ENCODE measurements at regions not wholly inside any gene's neighbourhood (a gene's known extent, or its start where the extent isn't known, plus 50 kb on each side); places are given as distances from the start of the nearest gene placed in this dataset.

GRCh38 chr2:220452561-220452960 is 825.1 kb downstream of the SLC4A3 start:
- peaks cover 2% of the 10 kb centered on the region for H3K9me3 Mint-ChIP-seq
- no peak overlapping the region for H3K4me3 Mint-ChIP-seq
- no peaks in the 10 kb centered on the region for H3K36me3 Mint-ChIP-seq
- H3K27ac Mint-ChIP-seq: no peak overlapping the region
- ATAC-seq (ENCODE audit: low read depth) (no peak), DNase-seq (ENCODE audit: low spot score in 2 of 2) (no peak)
- peaks cover 10% of the 10 kb centered on the region for H3K27me3 Mint-ChIP-seq
- H3K4me1 Mint-ChIP-seq: no peaks in the 10 kb centered on the region

- H3K27ac Mint-ChIP-seq: no peak overlapping the region
- ATAC-seq (ENCODE audit: low read depth) (no peak), DNase-seq (ENCODE audit: low spot score in 2 of 2) (no peak)
- H3K4me1 Mint-ChIP-seq: no peaks in the 10 kb centered on the region
- H3K4me3 Mint-ChIP-seq: no peak overlapping the region
- peaks cover 2% of the 10 kb centered on the region for H3K9me3 Mint-ChIP-seq
- peaks cover 10% of the 10 kb centered on the region for H3K27me3 Mint-ChIP-seq
- H3K36me3 Mint-ChIP-seq: no peaks in the 10 kb centered on the region
Observed at GRCh38 chr2:220455351-220455990, 828.0 kb downstream of the SLC4A3 start.

- Mint-ChIP-seq H3K4me3 (no peak overlapping the region), H3K9me3 (peaks cover 2% of the 10 kb centered on the region), H3K27ac (no peak overlapping the region), H3K4me1 (no peaks in the 10 kb centered on the region), H3K36me3 (no peaks in the 10 kb centered on the region), H3K27me3 (peaks cover 7% of the 10 kb centered on the region)
- ATAC-seq (ENCODE audit: low read depth): no peak
- no peak for DNase-seq (ENCODE audit: low spot score in 2 of 2)
Observed at GRCh38 chr2:220458051-220458450, 830.6 kb downstream of the SLC4A3 start.

GRCh38 chr2:220460257-220460985 is 833.0 kb downstream of the SLC4A3 start:
- no peak overlapping the region for H3K27ac Mint-ChIP-seq
- H3K27me3 Mint-ChIP-seq: peaks cover 3% of the 10 kb centered on the region
- ATAC-seq (ENCODE audit: low read depth): no peak
- no peak for DNase-seq (ENCODE audit: low spot score in 2 of 2)
- no peaks in the 10 kb centered on the region for H3K4me1 Mint-ChIP-seq
- H3K9me3 Mint-ChIP-seq: peaks cover 2% of the 10 kb centered on the region
- H3K36me3 Mint-ChIP-seq: no peaks in the 10 kb centered on the region
- no peak overlapping the region for H3K4me3 Mint-ChIP-seq

- H3K9me3 Mint-ChIP-seq: peaks cover 2% of the 10 kb centered on the region
- no peak overlapping the region for H3K4me3 Mint-ChIP-seq
Observed at GRCh38 chr2:220463876-220464275, 836.4 kb downstream of the SLC4A3 start.

GRCh38 chr2:220465700-220466099 is 838.3 kb downstream of the SLC4A3 start:
- DNase-seq (ENCODE audit: low spot score in 2 of 2) (no peak), ATAC-seq (ENCODE audit: low read depth) (no peak)
- Mint-ChIP-seq H3K36me3 (no peaks in the 10 kb centered on the region), H3K9me3 (peaks cover 2% of the 10 kb centered on the region), H3K4me3 (no peak overlapping the region), H3K27me3 (no peaks in the 10 kb centered on the region), H3K27ac (no peak overlapping the region), H3K4me1 (no peaks in the 10 kb centered on the region)

More at GRCh38 chr2:220463876-220464275, 836.4 kb downstream of the SLC4A3 start:
- no peaks in the 10 kb centered on the region for H3K27me3 Mint-ChIP-seq
- no peak for ATAC-seq (ENCODE audit: low read depth)
- no peak overlapping the region for H3K27ac Mint-ChIP-seq
- H3K36me3 Mint-ChIP-seq: no peaks in the 10 kb centered on the region
- DNase-seq (ENCODE audit: low spot score in 2 of 2): no peak
- no peaks in the 10 kb centered on the region for H3K4me1 Mint-ChIP-seq

GRCh38 chr2:220466251-220466691 is 838.8 kb downstream of the SLC4A3 start:
- H3K27me3 Mint-ChIP-seq: no peaks in the 10 kb centered on the region
- DNase-seq (ENCODE audit: low spot score in 2 of 2): no peak

GRCh38 chr2:220469201-220469600 is 841.8 kb downstream of the SLC4A3 start:
- no peaks in the 10 kb centered on the region for H3K27me3 Mint-ChIP-seq
- H3K9me3 Mint-ChIP-seq: peaks cover 4% of the 10 kb centered on the region
- no peaks in the 10 kb centered on the region for H3K36me3 Mint-ChIP-seq
- no peak for ATAC-seq (ENCODE audit: low read depth)
- no peak overlapping the region for H3K27ac Mint-ChIP-seq
- H3K4me1 Mint-ChIP-seq: no peaks in the 10 kb centered on the region
- DNase-seq (ENCODE audit: low spot score in 2 of 2): no peak
- no peak overlapping the region for H3K4me3 Mint-ChIP-seq

More at GRCh38 chr2:220466251-220466691, 838.8 kb downstream of the SLC4A3 start:
- Mint-ChIP-seq H3K36me3 (no peaks in the 10 kb centered on the region), H3K27ac (no peak overlapping the region), H3K4me3 (no peak overlapping the region), H3K9me3 (peaks cover 2% of the 10 kb centered on the region), H3K4me1 (no peaks in the 10 kb centered on the region)
- no peak for ATAC-seq (ENCODE audit: low read depth)

- ATAC-seq (ENCODE audit: low read depth): no peak
- Mint-ChIP-seq H3K9me3 (peaks cover 2% of the 10 kb centered on the region), H3K27me3 (no peaks in the 10 kb centered on the region), H3K27ac (no peak overlapping the region), H3K4me3 (no peak overlapping the region), H3K36me3 (no peaks in the 10 kb centered on the region), H3K4me1 (no peaks in the 10 kb centered on the region)
- DNase-seq (ENCODE audit: low spot score in 2 of 2): no peak
Observed at GRCh38 chr2:220473611-220474010, 846.2 kb downstream of the SLC4A3 start.

- no peaks in the 10 kb centered on the region for H3K36me3 Mint-ChIP-seq
- ATAC-seq (ENCODE audit: low read depth) (no peak), DNase-seq (ENCODE audit: low spot score in 2 of 2) (no peak)
- H3K9me3 Mint-ChIP-seq: peaks cover 2% of the 10 kb centered on the region
- no peak overlapping the region for H3K4me3 Mint-ChIP-seq
- H3K27ac Mint-ChIP-seq: no peak overlapping the region
- H3K27me3 Mint-ChIP-seq: no peaks in the 10 kb centered on the region
- H3K4me1 Mint-ChIP-seq: no peaks in the 10 kb centered on the region
Observed at GRCh38 chr2:220476877-220477276, 849.4 kb downstream of the SLC4A3 start.

GRCh38 chr2:220478305-220479058 is 851.1 kb downstream of the SLC4A3 start:
- peaks cover 2% of the 10 kb centered on the region for H3K9me3 Mint-ChIP-seq
- H3K27ac Mint-ChIP-seq: no peak overlapping the region
- H3K4me3 Mint-ChIP-seq: no peak overlapping the region
- H3K36me3 Mint-ChIP-seq: no peaks in the 10 kb centered on the region
- no peaks in the 10 kb centered on the region for H3K27me3 Mint-ChIP-seq
- no peaks in the 10 kb centered on the region for H3K4me1 Mint-ChIP-seq
- ATAC-seq (ENCODE audit: low read depth) (no peak), DNase-seq (ENCODE audit: low spot score in 2 of 2) (no peak)

GRCh38 chr2:220482716-220483115 is 855.3 kb downstream of the SLC4A3 start:
- H3K27ac Mint-ChIP-seq: no peak overlapping the region
- no peak overlapping the region for H3K4me3 Mint-ChIP-seq
- no peaks in the 10 kb centered on the region for H3K4me1 Mint-ChIP-seq
- DNase-seq (ENCODE audit: low spot score in 2 of 2) (no peak), ATAC-seq (ENCODE audit: low read depth) (no peak)
- peaks cover 6% of the 10 kb centered on the region for H3K9me3 Mint-ChIP-seq
- no peaks in the 10 kb centered on the region for H3K36me3 Mint-ChIP-seq
- H3K27me3 Mint-ChIP-seq: peaks cover 2% of the 10 kb centered on the region

GRCh38 chr2:220489121-220489520 is 861.7 kb downstream of the SLC4A3 start:
- Mint-ChIP-seq H3K27ac (no peak overlapping the region), H3K36me3 (no peaks in the 10 kb centered on the region)

GRCh38 chr2:220491670-220492069 is 864.2 kb downstream of the SLC4A3 start:
- no peaks in the 10 kb centered on the region for H3K36me3 Mint-ChIP-seq
- H3K9me3 Mint-ChIP-seq: peaks cover 3% of the 10 kb centered on the region
- peaks cover 2% of the 10 kb centered on the region for H3K27me3 Mint-ChIP-seq
- ATAC-seq (ENCODE audit: low read depth): no peak
- H3K4me3 Mint-ChIP-seq: no peak overlapping the region
- no peak overlapping the region for H3K27ac Mint-ChIP-seq
- DNase-seq (ENCODE audit: low spot score in 2 of 2): no peak
- H3K4me1 Mint-ChIP-seq: no peaks in the 10 kb centered on the region

More at GRCh38 chr2:220489121-220489520, 861.7 kb downstream of the SLC4A3 start:
- DNase-seq (ENCODE audit: low spot score in 2 of 2) (no peak), ATAC-seq (ENCODE audit: low read depth) (no peak)
- H3K9me3 Mint-ChIP-seq: peaks cover 5% of the 10 kb centered on the region
- peaks cover 2% of the 10 kb centered on the region for H3K27me3 Mint-ChIP-seq
- H3K4me1 Mint-ChIP-seq: no peaks in the 10 kb centered on the region
- no peak overlapping the region for H3K4me3 Mint-ChIP-seq

Data from memory B cell (primary cell).